ENCODE measurements at regions not wholly inside any gene's neighbourhood (a gene's known extent, or its start where the extent isn't known, plus 50 kb on each side); places are given as distances from the start of the nearest gene placed in this dataset.

DNA sequence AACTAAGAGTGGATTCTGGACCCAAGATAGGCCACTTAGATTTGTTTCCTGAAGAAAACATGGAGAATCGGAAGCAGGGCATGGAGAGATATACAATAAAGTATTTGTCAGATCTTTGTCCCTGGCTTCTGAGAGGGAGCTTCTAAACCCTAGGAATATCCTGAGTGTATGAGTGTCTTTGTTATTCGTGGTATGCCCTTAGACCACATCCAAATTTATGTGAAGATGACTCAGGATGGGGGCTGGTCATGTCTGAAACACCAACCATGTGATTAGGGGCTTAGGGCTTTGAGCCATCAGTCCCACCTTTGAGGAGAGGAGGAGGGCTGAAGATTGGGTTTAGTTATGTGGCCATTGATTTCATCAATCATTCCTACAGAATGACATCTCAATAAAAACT, 69.7 kb upstream of the PLPP4 start:
- no peak for DNase-seq

DNA sequence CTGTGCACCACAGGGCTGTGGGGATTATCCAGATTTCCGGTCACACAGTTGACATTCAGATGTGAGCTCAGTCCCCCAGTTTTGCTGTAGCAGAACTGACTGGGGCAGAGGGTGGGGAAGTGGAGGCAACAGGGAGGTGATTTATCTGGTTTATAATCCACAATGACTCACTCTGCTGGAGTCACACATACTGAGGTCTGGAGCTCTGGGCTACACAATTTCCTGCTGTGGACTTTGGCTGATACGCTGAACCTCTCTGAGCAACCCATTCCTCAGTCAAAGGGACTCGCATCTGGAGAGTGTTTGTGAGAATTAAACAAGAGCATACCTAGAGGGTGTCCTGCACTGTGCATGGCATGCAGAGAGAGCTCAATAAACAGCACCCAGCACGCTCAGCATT, 64.8 kb upstream of the PLPP4 start:
- no peak for DNase-seq

DNA sequence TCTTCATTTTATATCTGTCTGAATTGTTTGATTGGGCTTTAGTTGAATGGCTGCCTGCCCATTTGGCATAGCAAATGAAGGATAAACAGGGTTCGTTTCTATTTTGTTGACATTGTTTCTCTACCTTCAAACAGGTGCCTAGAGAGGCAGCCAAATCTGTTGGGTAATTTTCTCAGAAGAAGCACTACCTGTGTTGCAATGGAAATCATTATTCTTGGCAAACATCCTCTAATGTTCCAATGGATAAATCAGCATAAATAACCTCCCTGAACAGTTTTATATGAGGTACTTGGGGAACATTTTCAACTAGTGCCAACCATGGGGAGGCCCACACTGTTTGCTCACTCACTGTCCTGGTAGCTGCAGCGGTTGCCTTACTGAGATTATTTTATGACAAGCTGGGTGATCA, 64.4 kb upstream of the PLPP4 start:
- DNase-seq, result no peak

DNA sequence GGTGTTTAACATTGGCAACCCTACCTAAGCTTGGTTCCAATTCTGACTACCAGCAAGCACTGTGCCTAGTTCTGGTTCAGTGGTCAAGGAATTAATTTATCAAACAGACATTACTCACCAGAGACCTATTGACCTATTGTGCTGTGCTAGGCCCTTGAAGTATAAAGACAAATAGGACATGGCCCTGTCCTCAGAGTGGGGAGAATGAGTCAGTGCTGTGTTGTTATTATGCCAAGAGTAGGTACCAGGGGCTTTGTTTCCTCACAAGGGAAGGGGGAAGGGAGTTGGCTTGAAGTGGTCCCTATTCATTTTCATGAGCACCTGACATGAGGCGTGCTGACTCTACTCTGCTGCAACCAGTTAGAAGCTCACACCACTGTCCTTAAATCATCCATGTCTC, 62.6 kb upstream of the PLPP4 start:
- no peak for DNase-seq

DNA sequence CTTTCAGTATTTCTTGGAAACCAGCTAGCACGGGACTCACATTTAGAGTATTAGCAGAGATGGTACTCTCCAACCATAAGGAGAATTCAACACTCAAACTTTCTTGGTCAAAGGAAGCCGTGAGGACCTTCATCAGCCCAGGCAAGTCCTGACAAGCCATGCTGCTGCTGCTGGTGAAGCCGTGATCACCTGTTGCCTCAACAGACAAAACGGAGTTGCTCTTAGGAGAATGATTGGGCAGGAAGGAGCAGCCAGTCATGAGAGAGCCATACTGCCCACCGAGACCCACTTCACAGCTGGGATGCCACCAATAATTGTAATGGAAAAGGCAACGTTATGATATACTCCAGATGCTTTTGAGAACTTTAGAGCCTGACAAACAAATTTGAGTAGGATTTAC, 60.8 kb upstream of the PLPP4 start:
- no peak for DNase-seq

DNA sequence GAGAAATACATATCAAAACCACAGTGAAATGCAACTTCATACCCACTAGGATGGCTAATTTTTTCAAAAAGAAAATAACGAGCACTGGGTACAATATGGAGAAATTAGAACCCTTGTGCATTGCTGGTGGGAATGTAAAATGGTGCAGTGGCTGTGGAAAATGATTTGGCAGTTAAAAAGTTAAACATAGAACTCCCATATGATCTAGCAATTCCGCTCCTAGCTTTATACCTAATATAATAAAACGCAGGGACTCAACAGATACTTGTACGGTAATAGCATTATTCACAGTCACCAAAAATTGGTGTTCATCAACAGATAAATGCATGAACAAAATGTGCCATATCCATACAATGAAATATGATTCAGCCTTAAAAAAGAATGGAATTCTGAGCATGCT, 58.8 kb upstream of the PLPP4 start:
- no peak for DNase-seq

DNA sequence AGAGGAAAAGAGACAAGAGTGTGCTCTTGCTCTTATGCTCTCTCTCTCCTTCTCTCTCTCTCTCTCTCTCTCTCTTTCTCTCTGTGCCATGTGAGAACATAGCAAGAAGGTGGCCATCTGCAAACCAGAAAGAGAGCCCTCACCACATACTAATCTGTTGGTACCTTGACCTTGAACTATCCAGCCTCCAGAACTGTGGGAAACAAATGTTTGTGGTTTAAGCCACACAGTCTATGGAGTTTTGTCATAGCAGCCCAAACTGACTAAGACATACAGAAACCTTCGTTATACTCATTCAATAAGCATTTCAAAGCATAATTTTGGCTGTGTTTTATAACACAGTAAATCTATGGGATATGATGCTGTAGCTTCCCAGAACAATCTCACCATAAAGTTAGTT, 56.4 kb upstream of the PLPP4 start:
- DNase-seq, result no peak

DNA sequence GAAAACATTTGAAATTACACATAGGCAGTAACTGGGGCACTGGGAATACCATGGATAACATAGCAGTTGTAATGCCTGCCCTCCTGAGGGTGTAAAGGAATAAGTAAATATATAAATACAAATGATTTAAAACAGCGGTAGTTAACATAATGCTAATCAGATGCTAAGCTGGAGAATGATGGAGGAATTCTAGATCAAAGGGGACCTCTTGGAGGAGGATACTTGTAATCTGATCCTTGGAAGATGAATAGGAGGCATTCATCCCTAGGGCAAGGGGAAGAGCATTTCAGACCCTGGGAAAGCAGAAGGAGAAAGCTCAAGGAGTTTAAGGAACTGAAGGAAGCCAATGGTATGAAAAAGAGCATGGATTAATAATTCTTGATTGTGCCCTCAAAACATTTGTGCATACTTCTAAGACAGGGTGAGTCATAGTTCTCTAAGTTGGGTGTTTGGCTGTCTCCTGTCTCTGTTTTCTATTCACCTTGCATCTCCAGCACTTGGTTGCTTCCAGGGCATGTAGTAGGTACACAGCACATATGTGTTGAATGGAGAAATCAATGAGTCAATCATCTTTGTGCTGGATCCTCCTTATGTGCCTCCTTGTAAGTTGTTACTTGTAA, 54.8 kb upstream of the PLPP4 start:
- no peak for DNase-seq

DNA sequence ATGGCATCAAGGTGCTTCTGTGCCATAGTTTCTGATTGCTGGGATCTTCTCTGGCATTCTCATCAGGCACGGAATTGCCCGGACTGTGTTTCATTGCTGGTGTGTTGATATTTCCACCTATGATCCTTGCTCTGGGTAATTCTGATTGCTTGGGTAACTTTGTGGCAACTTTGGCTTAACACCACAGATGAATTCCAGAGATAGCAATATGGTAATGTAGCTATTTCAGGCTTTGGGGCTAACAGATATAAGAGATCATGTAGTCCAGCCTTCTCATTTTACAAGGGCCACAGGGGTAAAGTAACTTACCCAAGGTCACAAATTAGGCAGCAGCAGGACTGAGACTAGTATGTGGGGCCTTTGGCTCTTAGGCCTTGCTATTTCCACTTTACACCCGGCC, 53.9 kb upstream of the PLPP4 start:
- no peak for DNase-seq

DNA sequence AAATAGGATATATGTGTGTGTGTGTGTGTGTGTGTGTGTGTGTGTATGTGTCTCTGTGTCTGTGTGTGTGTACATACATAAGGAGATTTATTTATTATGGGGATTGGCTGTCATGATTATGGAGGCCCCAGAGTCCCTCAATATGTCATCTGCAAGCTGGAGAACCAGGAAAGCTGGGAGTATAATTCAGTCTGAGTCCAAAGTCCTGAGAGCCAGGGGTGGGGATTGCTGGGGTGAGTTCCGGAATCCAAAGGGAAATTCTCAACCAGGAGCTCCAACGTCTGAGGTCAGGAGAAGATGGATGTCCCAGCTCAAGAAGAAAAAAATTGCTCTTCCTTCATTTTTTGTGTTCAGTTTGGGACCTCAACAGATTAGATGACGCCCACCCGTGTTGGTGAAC, 50.7 kb upstream of the PLPP4 start:
- no peak for DNase-seq

All from bone marrow (tissue), 2 donors.